Smooth muscle cell (in vitro differentiated cells): ENCODE measurements at regions not wholly inside any gene's neighbourhood (a gene's known extent, or its start where the extent isn't known, plus 50 kb on each side); places are given as distances from the start of the nearest gene placed in this dataset.
"Not testable (repeated sequence)": the region's sequence is repeated elsewhere in the genome, so short reads cannot be mapped to it uniquely, and the experiment has no call there.

Experiments
- DNase-seq: peaks from one replicate; lab custom pipeline; 2025; ENCODE audit not compliant: unreplicated experiment; lab: John Stamatoyannopoulos, UW
- H2AFZ ChIP-seq: fragments of 200-600 bp; sonication (generic); 2 replicates; pipeline ENCODE4 v1.6.0; 2016; ENCODE audit warnings: antibody characterized with exemption, low read depth, mild to moderate bottlenecking
- H3F3A ChIP-seq: fragments of 200-600 bp; sonication (generic); 2 replicates; pipeline ENCODE4 v1.6.0; 2017; ENCODE audit warnings: antibody characterized with exemption, low read depth
- H3K27ac ChIP-seq: fragments of 200-600 bp; sonication (generic); 2 replicates; pipeline ENCODE4 v1.5.1; 2016; ENCODE audit warnings: low read depth, mild to moderate bottlenecking
- H3K27me3 ChIP-seq: fragments of 200-600 bp; sonication (generic); 2 replicates; pipeline ENCODE4 v1.6.1; 2016; ENCODE audit warnings: low read depth, mild to moderate bottlenecking
- H3K36me3 ChIP-seq: fragments of 200-600 bp; sonication (generic); 2 replicates; pipeline ENCODE4 v1.5.1; 2016; ENCODE audit warnings: low read depth
- H3K4me1 ChIP-seq: fragments of 200-600 bp; sonication (generic); 2 replicates; pipeline ENCODE4 v1.5.1; 2016; ENCODE audit warnings: low read depth
- H3K4me2 ChIP-seq: fragments of 200-600 bp; sonication (generic); 2 replicates; pipeline ENCODE4 v1.6.0; 2016; ENCODE audit warnings: mild to moderate bottlenecking
- H3K4me3 ChIP-seq: fragments of 200-600 bp; sonication (generic); 2 replicates; pipeline ENCODE4 v1.5.1; 2016; ENCODE audit warnings: mild to moderate bottlenecking
- H3K79me2 ChIP-seq: fragments of 200-600 bp; sonication (generic); 2 replicates; pipeline ENCODE4 v1.6.0; 2016; ENCODE audit warnings: low read depth, mild to moderate bottlenecking
- H3K9ac ChIP-seq: fragments of 200-600 bp; sonication (generic); 2 replicates; pipeline ENCODE4 v1.6.0; 2016; ENCODE audit warnings: low read depth
- H3K9me3 ChIP-seq: fragments of 200-600 bp; sonication (generic); replicated peaks from 2 replicates; pipeline ENCODE4 v1.5.1; 2016; ENCODE audit warnings: low read depth
- H4K20me1 ChIP-seq: fragments of 200-600 bp; sonication (generic); 2 replicates; pipeline ENCODE4 v1.6.0; 2016; ENCODE audit warnings: low read depth
- CTCF ChIP-seq: fragments of 200-600 bp; sonication (generic); IDR thresholded peaks from 2 replicates; pipeline ENCODE4 v1.5.1; 2017; ENCODE audit warnings: borderline replicate concordance, mild to moderate bottlenecking, antibody characterized with exemption; ENCODE audit not compliant: insufficient read depth, poor library complexity, severe bottlenecking
- WGBS: methylation state at CpG from one replicate; pipeline ENCODE4 v1.1.7; 2016; ENCODE audit warnings: low lambda C conversion rate; 5-methylcytosine and 5-hydroxymethylcytosine counted together

- H3K4me3 ChIP-seq = no peak overlapping the region
- 57% methylated on average over 6 of the region's 6 CpGs for WGBS
- no peaks in the 10 kb centered on the region for H3K36me3 ChIP-seq
- no peak for DNase-seq
- no peaks in the 10 kb centered on the region for H3K9me3 ChIP-seq
- no peaks in the 10 kb centered on the region for H3K4me1 ChIP-seq
- no peaks in the 10 kb centered on the region for H4K20me1 ChIP-seq
- H3K4me2 ChIP-seq = no peak overlapping the region
- H3F3A ChIP-seq = no peaks in the 10 kb centered on the region
- no peaks in the 10 kb centered on the region for H3K79me2 ChIP-seq
- H3K27me3 ChIP-seq = peaks cover 20% of the 10 kb centered on the region
- no peak overlapping the region for H3K9ac ChIP-seq
- no peak overlapping the region for H3K27ac ChIP-seq
- TF ChIP-seq CTCF = no peak
- no peak overlapping the region for H2AFZ ChIP-seq
Measured at GRCh38 chr10:100636848-100637553, 101.3 kb downstream of the HIF1AN start.

GRCh38 chr10:100637785-100638184 lies 102.0 kb downstream of the HIF1AN start:
- no peaks in the 10 kb centered on the region for H4K20me1 ChIP-seq
- H3K36me3 ChIP-seq = no peaks in the 10 kb centered on the region
- no peak overlapping the region for H3K27ac ChIP-seq
- no peak overlapping the region for H3K4me2 ChIP-seq
- WGBS = 19% methylated on average over 9 of the region's 9 CpGs
- no peak overlapping the region for H3K9ac ChIP-seq
- no peak overlapping the region for H2AFZ ChIP-seq
- H3K79me2 ChIP-seq = no peaks in the 10 kb centered on the region
- no peaks in the 10 kb centered on the region for H3K9me3 ChIP-seq
- no peaks in the 10 kb centered on the region for H3K4me1 ChIP-seq
- no peak for DNase-seq
- H3K4me3 ChIP-seq = no peak overlapping the region
- peaks cover 28% of the 10 kb centered on the region for H3K27me3 ChIP-seq
- TF ChIP-seq CTCF = peak; percentile 41
- no peaks in the 10 kb centered on the region for H3F3A ChIP-seq

GRCh38 chr10:100638969-100639368 lies 103.2 kb downstream of the HIF1AN start:
- peaks cover 28% of the 10 kb centered on the region for H3K27me3 ChIP-seq
- H3F3A ChIP-seq, H3K4me1 ChIP-seq, H3K4me3 ChIP-seq, H2AFZ ChIP-seq, H3K36me3 ChIP-seq, H3K9me3 ChIP-seq, DNase-seq, H3K79me2 ChIP-seq, H3K4me2 ChIP-seq, H4K20me1 ChIP-seq, H3K27ac ChIP-seq, H3K9ac ChIP-seq: not testable (repeated sequence)
- 70% methylated on average over 6 of the region's 6 CpGs for WGBS

- TF ChIP-seq CTCF = no peak
- Histone ChIP-seq H3F3A (no peaks in the 10 kb centered on the region), H3K4me2 (no peak overlapping the region), H3K27me3 (peaks cover 54% of the 10 kb centered on the region), H3K27ac (no peak overlapping the region), H3K79me2 (no peaks in the 10 kb centered on the region), H3K4me1 (no peaks in the 10 kb centered on the region), H3K9ac (no peak overlapping the region), H3K36me3 (no peaks in the 10 kb centered on the region), H3K4me3 (no peak overlapping the region), H2AFZ (no peak overlapping the region), H4K20me1 (no peaks in the 10 kb centered on the region), H3K9me3 (no peaks in the 10 kb centered on the region)
- 12% methylated on average over 9 of the region's 9 CpGs for WGBS
- no peak for DNase-seq
Measured at GRCh38 chr10:100642295-100642994, 102.9 kb upstream of the PAX2 start.
